ENCODE measurements at regions not wholly inside any gene's neighbourhood (a gene's known extent, or its start where the extent isn't known, plus 50 kb on each side); places are given as distances from the start of the nearest gene placed in this dataset.

- TF ChIP-seq POLR2AphosphoS5 (IDR thresholded peaks at IDR 0.05; ENCODE audit: low read depth, low read length) (no peak), SIN3A (IDR thresholded peaks at IDR 0.05; ENCODE audit: borderline replicate concordance, insufficient read depth, low read length) (no peak), REST (IDR thresholded peaks at IDR 0.05; ENCODE audit: insufficient read depth in 1 of 2, low read depth in 2 of 2, low read length in 2 of 2) (no peak), TAF1 (IDR thresholded peaks at IDR 0.05; ENCODE audit: borderline replicate concordance, insufficient read depth, low read length) (no peak), FOXP2 (optimal IDR thresholded peaks at IDR 0.05; ENCODE audit: borderline replicate concordance, extremely low read depth, extremely low read length, insufficient read depth) (no peak)
Observed at GRCh38 chr12:13566292-13566691, 369.8 kb downstream of the EMP1 start.

Data from PFSK-1 (cell line).